Activated CD4-positive, alpha-beta T cell treated with anti-CD3 and anti-CD28 coated beads for 36 hours (primary cell): ENCODE measurements at regions not wholly inside any gene's neighbourhood (a gene's known extent, or its start where the extent isn't known, plus 50 kb on each side); places are given as distances from the start of the nearest gene placed in this dataset.

Source experiments
- ATAC-seq: fragments of 200-7000 bp; cut with Tn5 transposase; one replicate; pipeline ENCODE4 v1.10.0; 2021; ENCODE audit warnings: mild to moderate bottlenecking, moderate library complexity
- CTCF ChIA-PET: fragments of 350-600 bp; sonication (Branson Sonifier 250); formaldehyde crosslinking; loops from one replicate; lab custom pipeline; 2021; ENCODE audit warnings: antibody characterized with exemption; lab: Charles Lee
- POLR2A ChIA-PET: fragments of 350-600 bp; sonication (Branson Sonifier 250); formaldehyde crosslinking; loops from one replicate; lab custom pipeline; 2021; ENCODE audit warnings: antibody characterized with exemption, inconsistent platforms; lab: Charles Lee
- DNase-seq: peaks from one replicate; pipeline ENCODE4 v3.0.0-alpha.2; 2020
- H3K27ac Mint-ChIP-seq: one replicate; pipeline ENCODE4 v1.8.0; 2021; ENCODE audit warnings: mixed read lengths
- H3K27me3 Mint-ChIP-seq: one replicate; pipeline ENCODE4 v1.8.0; 2021; ENCODE audit warnings: mixed read lengths
- H3K36me3 Mint-ChIP-seq: one replicate; pipeline ENCODE4 v1.8.0; 2021; ENCODE audit warnings: low read depth, mixed read lengths
- H3K4me1 Mint-ChIP-seq: one replicate; pipeline ENCODE4 v1.8.0; 2021; ENCODE audit warnings: mixed read lengths
- H3K4me3 Mint-ChIP-seq: one replicate; pipeline ENCODE4 v1.8.0; 2021; ENCODE audit warnings: mild to moderate bottlenecking, moderate library complexity, mixed read lengths
- H3K9me3 Mint-ChIP-seq: one replicate; pipeline ENCODE4 v1.8.0; 2021; ENCODE audit warnings: low read depth, mixed read lengths
- intact Hi-C, 2 experiments: fragments of 100-400 bp; cut with DNase I in 1 of 2; cut with micrococcal nuclease in 1 of 2; formaldehyde crosslinking; loops; one replicate each; pipeline versions ENCODE4 v1.14.2 to v1.15.1; 2022 to 2024; cut with DNase I, micrococcal nuclease

DNA sequence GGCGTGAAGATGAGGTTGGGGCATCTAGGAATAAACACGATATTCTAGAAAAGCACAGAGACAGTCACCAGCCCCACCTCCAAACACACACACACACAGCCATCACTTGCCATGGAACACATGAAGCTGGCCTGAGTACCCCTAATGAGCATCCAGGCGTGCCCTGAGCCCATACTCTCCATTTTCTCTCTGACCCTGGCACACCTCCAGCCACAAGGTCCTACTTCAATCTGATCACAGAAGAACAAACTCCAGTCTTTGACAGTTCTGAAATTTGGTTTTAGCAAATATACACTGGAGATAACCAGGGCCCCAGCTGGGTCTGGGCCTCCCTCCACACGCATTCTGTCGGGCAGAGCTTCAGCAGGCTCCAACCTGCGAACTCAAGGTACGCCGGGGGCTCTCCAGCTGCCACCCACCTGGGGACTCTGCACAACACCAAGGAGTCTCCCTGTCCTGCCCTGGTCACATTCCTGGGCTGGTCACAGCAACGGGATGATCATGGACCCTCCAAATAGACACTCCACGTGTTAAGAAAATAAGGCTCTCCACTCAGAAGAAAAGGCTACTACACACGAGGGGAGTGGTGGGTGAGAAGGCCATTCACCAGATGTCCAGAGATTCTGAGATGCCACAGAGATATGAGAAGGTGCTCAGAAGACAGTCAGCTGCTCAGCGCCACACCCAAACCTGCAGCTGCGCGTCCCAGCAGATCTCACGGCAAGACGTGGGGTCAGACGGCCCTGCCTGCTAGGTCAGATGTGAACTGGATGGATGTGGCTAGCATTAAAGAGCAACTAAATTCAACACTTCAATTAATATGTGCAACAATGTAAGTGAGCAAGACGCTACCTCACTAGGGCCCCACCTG, 57.0 kb upstream of the PNMA1 start:
- ChIA-PET POLR2A (interaction anchor here (0.7 to 3.7 kb wide), 7 partner anchors 9 to 635 kb away, joined by 3 to 22 read pairs (median 4); partner anchors contain the start of gene PSEN1), CTCF (interaction anchor here (0.5 to 3.3 kb wide), 10 partner anchors 10 to 43 kb away, joined by 3 to 20 read pairs (median 6); a partner anchor contains a TSS)
- intact Hi-C loops, result loop anchor here (1.0 to 2.0 kb wide), 4 partner anchors 11 to 16 kb away; a partner anchor contains a TSS
- ATAC-seq, result no peak
- peaks cover 5% of the 10 kb centered on the region for H3K36me3 Mint-ChIP-seq
- peak overlapping the region; percentile 89 for H3K27ac Mint-ChIP-seq
- no peak for DNase-seq
- H3K4me1 Mint-ChIP-seq, result peaks cover 74% of the 10 kb centered on the region
- H3K4me3 Mint-ChIP-seq, result peak overlapping the region; percentile 30
- H3K27me3 Mint-ChIP-seq, result no peaks in the 10 kb centered on the region
- no peaks in the 10 kb centered on the region for H3K9me3 Mint-ChIP-seq

GRCh38 chr14:73768107-73768506, 53.9 kb upstream of the PNMA1 start:
- intact Hi-C loops, result no loop called here
- CTCF ChIA-PET, result interaction anchor here (0.6 to 2.2 kb wide), 7 partner anchors 10 to 296 kb away, joined by 3 to 7 read pairs (median 4); no protein-coding TSS in a partner anchor
- H3K9me3 Mint-ChIP-seq, result no peaks in the 10 kb centered on the region
- no peak overlapping the region for H3K4me3 Mint-ChIP-seq
- POLR2A ChIA-PET, result interaction anchor here (0.7 kb wide), 2 partner anchors 8 to 19 kb away, joined by 3 read pairs; a partner anchor contains a TSS
- ATAC-seq (no peak), DNase-seq (no peak)
- H3K27me3 Mint-ChIP-seq, result no peaks in the 10 kb centered on the region
- H3K36me3 Mint-ChIP-seq, result peaks cover 4% of the 10 kb centered on the region
- H3K4me1 Mint-ChIP-seq, result peaks cover 72% of the 10 kb centered on the region
- H3K27ac Mint-ChIP-seq, result no peak overlapping the region

GRCh38 chr14:73764406-73765280, 50.5 kb upstream of the PNMA1 start:
- peak overlapping the region; percentile 48 for H3K27ac Mint-ChIP-seq
- ATAC-seq (no peak), DNase-seq (no peak)
- no peak overlapping the region for H3K4me3 Mint-ChIP-seq
- intact Hi-C loops, result loop anchor here in 1 of 2 experiments (5.0 kb wide), 1 partner anchor 297 kb away; no protein-coding TSS in a partner anchor
- H3K27me3 Mint-ChIP-seq, result no peaks in the 10 kb centered on the region
- H3K36me3 Mint-ChIP-seq, result peaks cover 6% of the 10 kb centered on the region
- H3K4me1 Mint-ChIP-seq, result peaks cover 68% of the 10 kb centered on the region
- POLR2A ChIA-PET, result interaction anchor here (0.7 kb wide), 1 partner anchor 8 kb away, joined by 3 read pairs; no protein-coding TSS in a partner anchor
- no peaks in the 10 kb centered on the region for H3K9me3 Mint-ChIP-seq
- CTCF ChIA-PET, result interaction anchor here (0.6 to 1.1 kb wide), 3 partner anchors 13 to 51 kb away, joined by 3 to 6 read pairs (median 3); no protein-coding TSS in a partner anchor
